ENCODE measurements at regions not wholly inside any gene's neighbourhood (a gene's known extent, or its start where the extent isn't known, plus 50 kb on each side); places are given as distances from the start of the nearest gene placed in this dataset.

DNA sequence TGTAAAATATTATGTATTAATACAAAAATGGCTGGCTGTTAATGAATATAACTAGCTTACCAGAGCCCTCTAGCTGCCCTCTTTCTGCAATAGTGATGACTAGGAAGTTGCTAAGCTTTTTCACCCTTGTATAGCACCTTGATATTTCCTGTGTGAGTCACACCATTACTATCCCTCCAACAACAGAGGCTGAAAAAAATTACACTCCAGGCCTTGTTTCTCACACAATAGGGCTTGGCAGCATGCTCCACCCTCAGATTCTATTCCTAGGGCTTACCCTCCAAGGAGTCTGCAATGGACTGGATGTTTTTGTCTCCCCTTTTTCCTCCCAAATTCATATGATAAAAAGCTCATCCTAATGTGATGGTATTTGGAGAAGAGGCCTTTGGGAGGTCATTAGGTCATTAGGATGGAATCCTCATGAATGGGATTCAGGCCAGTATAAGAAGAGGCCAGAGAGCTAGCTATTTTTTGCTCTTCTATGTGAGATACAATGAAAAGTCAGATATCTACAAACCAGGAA lies 184.6 kb upstream of the MAP1B start:
- H3K27me3 ChIP-seq (replicated peaks; ENCODE audit: control insufficient read depth, insufficient read depth, low read length) = no peaks in the 10 kb centered on the region
- DNase-seq = no peak
- ChIA-PET CTCF (no interaction called here), POLR2A (interaction anchor here (0.7 kb wide), 1 partner anchor 17 kb away, joined by 3 read pairs; no protein-coding TSS in a partner anchor)
- Mint-ChIP-seq H3K27ac (ENCODE audit: unreplicated experiment) (no peak overlapping the region), H3K4me3 (ENCODE audit: unreplicated experiment) (no peak overlapping the region), H3K27me3 (ENCODE audit: insufficient read depth, unreplicated experiment) (peaks cover 8% of the 10 kb centered on the region), H3K36me3 (ENCODE audit: insufficient read depth, unreplicated experiment) (no peaks in the 10 kb centered on the region), H3K9me3 (ENCODE audit: unreplicated experiment) (no peaks in the 10 kb centered on the region), H3K4me1 (ENCODE audit: low read depth, unreplicated experiment) (peaks cover 7% of the 10 kb centered on the region)
- no TSS peak for BruUV-seq (replicated peaks)
- no peaks in the 10 kb centered on the region for H3K9me3 ChIP-seq
- H3K36me3 ChIP-seq (ENCODE audit: control insufficient read depth, insufficient read depth, low read length) = no peaks in the 10 kb centered on the region
- no peak overlapping the region for H3K4me3 ChIP-seq (ENCODE audit: low read depth, low read length)
- no peaks in the 10 kb centered on the region for H3K4me1 ChIP-seq
- TF ChIP-seq, protein P1, sequence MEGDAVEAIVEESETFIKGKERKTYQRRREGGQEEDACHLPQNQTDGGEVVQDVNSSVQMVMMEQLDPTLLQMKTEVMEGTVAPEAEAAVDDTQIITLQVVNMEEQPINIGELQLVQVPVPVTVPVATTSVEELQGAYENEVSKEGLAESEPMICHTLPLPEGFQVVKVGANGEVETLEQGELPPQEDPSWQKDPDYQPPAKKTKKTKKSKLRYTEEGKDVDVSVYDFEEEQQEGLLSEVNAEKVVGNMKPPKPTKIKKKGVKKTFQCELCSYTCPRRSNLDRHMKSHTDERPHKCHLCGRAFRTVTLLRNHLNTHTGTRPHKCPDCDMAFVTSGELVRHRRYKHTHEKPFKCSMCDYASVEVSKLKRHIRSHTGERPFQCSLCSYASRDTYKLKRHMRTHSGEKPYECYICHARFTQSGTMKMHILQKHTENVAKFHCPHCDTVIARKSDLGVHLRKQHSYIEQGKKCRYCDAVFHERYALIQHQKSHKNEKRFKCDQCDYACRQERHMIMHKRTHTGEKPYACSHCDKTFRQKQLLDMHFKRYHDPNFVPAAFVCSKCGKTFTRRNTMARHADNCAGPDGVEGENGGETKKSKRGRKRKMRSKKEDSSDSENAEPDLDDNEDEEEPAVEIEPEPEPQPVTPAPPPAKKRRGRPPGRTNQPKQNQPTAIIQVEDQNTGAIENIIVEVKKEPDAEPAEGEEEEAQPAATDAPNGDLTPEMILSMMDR (IDR thresholded peaks at IDR 0.05; ENCODE audit: insufficient read depth in 1 of 2, low read depth in 1 of 2, low read length in 1 of 2, severe bottlenecking in 1 of 2, unreplicated experiment in 1 of 2) = no peak
- intact Hi-C loops (cut with micrococcal nuclease; ENCODE audit: unreplicated experiment) = no loop called here

DNA sequence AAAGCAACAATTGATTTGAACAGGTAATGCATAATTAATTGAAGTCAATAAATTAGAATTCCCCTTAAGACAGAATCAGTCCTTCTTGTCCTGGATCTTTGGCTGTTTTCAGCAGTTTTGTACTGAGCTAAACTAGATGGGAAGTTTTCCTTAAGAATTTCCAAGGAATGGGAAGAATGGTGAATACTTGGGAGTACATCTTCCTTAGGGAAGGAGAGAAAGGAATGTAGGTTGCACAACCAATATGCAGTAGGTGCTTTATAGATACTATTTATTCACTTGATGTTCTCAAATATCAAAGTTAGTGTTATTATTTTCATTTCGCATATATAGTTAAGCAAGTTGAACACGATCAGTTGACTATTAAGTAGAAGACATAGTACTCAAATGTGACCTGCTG lies 183.5 kb upstream of the MAP1B start:
- Mint-ChIP-seq H3K4me3 (ENCODE audit: unreplicated experiment) (no peak overlapping the region), H3K27ac (ENCODE audit: unreplicated experiment) (no peak overlapping the region), H3K27me3 (ENCODE audit: insufficient read depth, unreplicated experiment) (peaks cover 3% of the 10 kb centered on the region), H3K36me3 (ENCODE audit: insufficient read depth, unreplicated experiment) (no peaks in the 10 kb centered on the region), H3K4me1 (ENCODE audit: low read depth, unreplicated experiment) (peaks cover 7% of the 10 kb centered on the region), H3K9me3 (ENCODE audit: unreplicated experiment) (no peaks in the 10 kb centered on the region)
- Histone ChIP-seq H3K4me1 (no peaks in the 10 kb centered on the region), H3K4me3 (ENCODE audit: low read depth, low read length) (no peak overlapping the region), H3K9me3 (no peaks in the 10 kb centered on the region), H3K27me3 (replicated peaks; ENCODE audit: control insufficient read depth, insufficient read depth, low read length) (no peaks in the 10 kb centered on the region), H3K36me3 (ENCODE audit: control insufficient read depth, insufficient read depth, low read length) (no peaks in the 10 kb centered on the region)
- ChIA-PET POLR2A (no interaction called here), CTCF (no interaction called here)
- BruUV-seq (replicated peaks) = no TSS peak
- intact Hi-C loops (cut with micrococcal nuclease; ENCODE audit: unreplicated experiment) = no loop called here
- TF ChIP-seq, protein P1 (IDR thresholded peaks at IDR 0.05; ENCODE audit: insufficient read depth in 1 of 2, low read depth in 1 of 2, low read length in 1 of 2, severe bottlenecking in 1 of 2, unreplicated experiment in 1 of 2) = no peak
- no peak for DNase-seq

DNA sequence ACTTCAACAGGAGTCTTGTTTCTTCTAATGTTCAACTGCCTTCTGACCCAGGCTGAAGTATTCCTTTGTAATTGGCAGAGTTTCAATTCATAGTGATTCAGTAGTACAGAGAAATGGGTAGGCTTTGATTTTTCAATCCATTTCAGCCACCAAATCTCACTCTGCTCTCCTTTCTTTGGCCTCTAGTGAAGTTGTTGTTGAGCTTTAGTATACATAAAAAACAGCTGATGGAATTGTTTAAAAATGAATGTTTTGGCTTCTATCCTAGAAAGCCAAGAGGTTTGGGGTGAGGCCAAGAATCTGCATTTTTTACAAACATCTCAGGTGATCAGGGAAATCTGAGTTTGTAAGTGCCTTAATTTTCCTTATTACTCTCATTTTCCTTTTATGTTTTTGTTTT lies 182.9 kb upstream of the MAP1B start:
- BruUV-seq (replicated peaks) = no TSS peak
- no peaks in the 10 kb centered on the region for H3K27me3 ChIP-seq (replicated peaks; ENCODE audit: control insufficient read depth, insufficient read depth, low read length)

More for the DNA sequence above, 182.9 kb upstream of the MAP1B start:
- Mint-ChIP-seq H3K9me3 (ENCODE audit: unreplicated experiment) (no peaks in the 10 kb centered on the region), H3K4me3 (ENCODE audit: unreplicated experiment) (no peak overlapping the region), H3K27ac (ENCODE audit: unreplicated experiment) (no peak overlapping the region), H3K4me1 (ENCODE audit: low read depth, unreplicated experiment) (peaks cover 7% of the 10 kb centered on the region), H3K27me3 (ENCODE audit: insufficient read depth, unreplicated experiment) (no peaks in the 10 kb centered on the region), H3K36me3 (ENCODE audit: insufficient read depth, unreplicated experiment) (no peaks in the 10 kb centered on the region)
- CTCF ChIA-PET = no interaction called here
- Histone ChIP-seq H3K36me3 (ENCODE audit: control insufficient read depth, insufficient read depth, low read length) (no peaks in the 10 kb centered on the region), H3K9me3 (no peaks in the 10 kb centered on the region), H3K4me3 (ENCODE audit: low read depth, low read length) (no peak overlapping the region), H3K4me1 (no peaks in the 10 kb centered on the region)
- POLR2A ChIA-PET = no interaction called here
- intact Hi-C loops (cut with micrococcal nuclease; ENCODE audit: unreplicated experiment) = no loop called here
- DNase-seq = no peak
- TF ChIP-seq, protein P1 (IDR thresholded peaks at IDR 0.05; ENCODE audit: insufficient read depth in 1 of 2, low read depth in 1 of 2, low read length in 1 of 2, severe bottlenecking in 1 of 2, unreplicated experiment in 1 of 2) = no peak
